GM12865 (cell line): ENCODE measurements at regions not wholly inside any gene's neighbourhood (a gene's known extent, or its start where the extent isn't known, plus 50 kb on each side); places are given as distances from the start of the nearest gene placed in this dataset.

ENCODE experiments used
- DNase-seq: peaks from one replicate; pipeline ENCODE4 v3.0.0; 2010; ENCODE audit warnings: low read depth
- H3K4me3 ChIP-seq: 2 replicates; pipeline ENCODE4 v1.5.1; 2011; ENCODE audit warnings: mild to moderate bottlenecking, low read depth, low read length, control low read depth
- TF ChIP-seq, protein P1 (sequence below): IDR thresholded peaks from 2 replicates; pipeline ENCODE4 v1.5.1; 2011; ENCODE audit warnings: low read length, control low read depth, low read depth, inconsistent platforms; ENCODE audit not compliant: insufficient read depth; ENCODE audit errors: missing control alignments

DNA sequence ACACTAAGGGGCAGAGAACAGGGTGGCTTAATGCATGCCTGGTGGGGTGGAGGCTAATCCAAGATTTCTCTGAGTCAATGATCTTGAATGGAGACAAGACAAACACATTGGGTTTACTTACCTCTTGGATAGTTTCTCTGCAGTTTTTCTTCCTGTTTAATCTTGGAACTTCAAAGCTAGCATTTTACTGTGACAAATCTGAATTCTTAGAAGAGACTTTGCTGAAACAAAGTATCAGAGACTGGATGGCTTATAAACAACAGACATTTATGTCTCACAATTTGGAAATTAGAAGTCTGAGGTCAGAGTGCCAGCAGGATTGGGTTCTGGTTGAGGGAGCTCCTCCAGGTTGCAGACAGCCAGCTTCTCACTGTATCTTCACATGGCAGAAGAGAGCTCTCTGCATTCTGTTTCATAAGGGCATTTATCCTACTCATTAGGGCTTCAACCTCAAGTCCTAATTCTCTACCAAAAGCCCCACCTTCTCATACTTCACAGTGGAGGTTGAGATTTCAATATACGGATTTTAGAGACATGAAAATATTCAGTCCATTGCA, 921.8 kb downstream of the VRK1 start:
- TF ChIP-seq, protein P1, sequence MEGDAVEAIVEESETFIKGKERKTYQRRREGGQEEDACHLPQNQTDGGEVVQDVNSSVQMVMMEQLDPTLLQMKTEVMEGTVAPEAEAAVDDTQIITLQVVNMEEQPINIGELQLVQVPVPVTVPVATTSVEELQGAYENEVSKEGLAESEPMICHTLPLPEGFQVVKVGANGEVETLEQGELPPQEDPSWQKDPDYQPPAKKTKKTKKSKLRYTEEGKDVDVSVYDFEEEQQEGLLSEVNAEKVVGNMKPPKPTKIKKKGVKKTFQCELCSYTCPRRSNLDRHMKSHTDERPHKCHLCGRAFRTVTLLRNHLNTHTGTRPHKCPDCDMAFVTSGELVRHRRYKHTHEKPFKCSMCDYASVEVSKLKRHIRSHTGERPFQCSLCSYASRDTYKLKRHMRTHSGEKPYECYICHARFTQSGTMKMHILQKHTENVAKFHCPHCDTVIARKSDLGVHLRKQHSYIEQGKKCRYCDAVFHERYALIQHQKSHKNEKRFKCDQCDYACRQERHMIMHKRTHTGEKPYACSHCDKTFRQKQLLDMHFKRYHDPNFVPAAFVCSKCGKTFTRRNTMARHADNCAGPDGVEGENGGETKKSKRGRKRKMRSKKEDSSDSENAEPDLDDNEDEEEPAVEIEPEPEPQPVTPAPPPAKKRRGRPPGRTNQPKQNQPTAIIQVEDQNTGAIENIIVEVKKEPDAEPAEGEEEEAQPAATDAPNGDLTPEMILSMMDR, result no peak
- no peak overlapping the region for H3K4me3 ChIP-seq
- no peak for DNase-seq

DNA sequence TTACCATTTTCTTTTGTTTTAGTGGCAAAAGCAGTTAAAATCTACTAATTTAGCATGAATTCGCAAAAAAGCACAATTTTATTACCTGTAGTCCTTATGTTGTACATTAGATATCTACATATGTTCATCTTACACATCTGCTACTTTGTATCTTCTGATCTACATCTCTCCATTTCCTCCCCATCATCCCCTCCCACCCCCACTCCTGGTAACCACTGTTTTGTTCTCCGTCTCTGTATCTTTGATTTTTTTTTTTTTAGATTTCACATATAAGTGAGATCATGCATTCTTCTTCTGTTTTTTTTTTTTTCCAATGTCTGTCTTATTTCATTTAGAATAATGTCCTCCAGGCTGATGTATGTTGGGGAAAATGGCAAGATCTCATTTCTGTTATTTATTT, 922.7 kb downstream of the VRK1 start:
- H3K4me3 ChIP-seq, result no peak overlapping the region
- no peak for DNase-seq
- TF ChIP-seq, protein P1, result no peak

DNA sequence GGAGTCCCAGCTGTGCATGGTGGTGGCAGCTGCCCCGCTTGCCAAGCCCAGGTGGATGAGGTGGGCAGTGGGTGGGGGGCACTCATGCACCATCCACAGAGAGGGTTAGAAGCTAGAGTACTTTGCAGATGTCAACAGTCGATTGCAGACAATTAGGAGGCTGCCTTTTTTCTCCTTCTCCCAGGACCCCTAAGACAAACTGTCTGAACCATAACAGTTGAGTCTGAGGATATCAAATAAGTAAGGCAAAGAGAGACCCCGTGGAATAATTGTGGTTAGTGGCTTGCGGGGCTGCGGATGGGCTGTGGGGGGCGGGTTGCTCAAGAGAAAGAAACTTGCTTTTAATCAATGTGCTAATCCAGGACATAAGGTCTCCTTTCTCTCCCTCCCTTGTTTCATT, 926.2 kb downstream of the VRK1 start:
- H3K4me3 ChIP-seq, result no peak overlapping the region
- TF ChIP-seq, protein P1, result no peak
- DNase-seq, result no peak

DNA sequence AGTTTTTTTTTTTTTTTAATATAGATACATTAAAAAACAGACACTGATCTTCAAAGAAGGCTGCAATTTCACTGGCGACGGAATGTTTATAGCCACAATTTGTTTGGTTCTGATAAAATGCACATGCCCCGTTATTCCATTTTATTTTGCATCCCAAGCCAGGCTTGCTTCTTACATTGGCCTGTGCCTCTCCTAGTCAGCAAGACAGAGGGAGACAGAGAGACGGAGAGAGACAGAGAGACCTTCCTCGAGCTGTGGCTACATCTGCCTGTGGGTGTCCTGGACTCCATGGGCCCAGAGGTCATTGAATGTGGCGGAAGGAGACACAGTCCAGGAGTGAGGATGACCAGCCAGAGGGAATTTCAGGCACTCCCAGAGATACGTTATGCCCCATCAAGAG, 926.6 kb downstream of the VRK1 start:
- TF ChIP-seq, protein P1, result no peak
- H3K4me3 ChIP-seq, result peak overlapping the region; percentile 20; the same call in 1 of the 2 replicates
- DNase-seq, result no peak

DNA sequence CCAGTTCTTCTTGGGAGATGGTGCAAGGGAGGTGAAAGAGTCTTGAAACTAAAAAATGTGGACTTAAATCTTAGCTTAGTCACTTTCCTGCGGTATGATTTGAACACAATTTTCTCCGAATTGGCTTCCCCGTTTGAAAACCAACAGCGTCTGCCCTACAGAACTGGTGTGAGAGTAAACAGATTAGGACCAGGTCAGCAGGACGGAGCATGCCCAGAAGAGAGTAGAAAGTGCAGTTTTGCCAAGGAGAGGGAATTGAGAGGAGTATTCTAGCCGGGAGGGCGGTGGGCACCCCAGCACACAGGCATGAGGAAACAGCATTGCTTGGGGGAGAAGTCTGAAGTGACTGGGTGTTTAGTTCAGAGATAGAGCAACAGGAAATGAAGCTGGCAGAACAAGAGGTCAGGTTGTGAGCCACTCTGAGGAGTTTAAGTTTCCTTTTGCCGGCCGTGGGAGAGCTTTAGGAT, 927.1 kb downstream of the VRK1 start:
- peak; percentile 54 for DNase-seq
- TF ChIP-seq, protein P1, result no peak
- peak overlapping the region; percentile 20 for H3K4me3 ChIP-seq

DNA sequence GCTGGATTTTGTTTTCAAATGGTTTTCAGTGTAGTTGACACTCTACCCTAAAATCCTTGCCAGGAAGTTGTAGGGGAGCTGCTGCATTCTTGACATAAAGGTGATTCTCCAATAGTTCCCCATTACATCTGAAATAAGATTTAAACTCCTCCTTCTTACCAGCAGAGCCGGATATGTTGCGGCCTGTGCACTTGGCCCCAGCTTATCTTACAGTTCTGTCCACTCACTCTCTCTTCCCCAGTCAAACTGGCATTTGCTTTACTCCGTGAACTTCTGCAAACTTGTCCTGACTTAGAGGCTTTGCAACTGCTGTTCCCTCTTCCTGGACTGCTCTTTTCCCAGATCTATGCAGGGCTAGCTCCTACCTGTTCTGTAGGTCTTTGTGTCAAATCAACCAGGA, 929.5 kb downstream of the VRK1 start:
- DNase-seq, result peak; percentile 42
- TF ChIP-seq, protein P1, result no peak
- H3K4me3 ChIP-seq, result no peak overlapping the region

DNA sequence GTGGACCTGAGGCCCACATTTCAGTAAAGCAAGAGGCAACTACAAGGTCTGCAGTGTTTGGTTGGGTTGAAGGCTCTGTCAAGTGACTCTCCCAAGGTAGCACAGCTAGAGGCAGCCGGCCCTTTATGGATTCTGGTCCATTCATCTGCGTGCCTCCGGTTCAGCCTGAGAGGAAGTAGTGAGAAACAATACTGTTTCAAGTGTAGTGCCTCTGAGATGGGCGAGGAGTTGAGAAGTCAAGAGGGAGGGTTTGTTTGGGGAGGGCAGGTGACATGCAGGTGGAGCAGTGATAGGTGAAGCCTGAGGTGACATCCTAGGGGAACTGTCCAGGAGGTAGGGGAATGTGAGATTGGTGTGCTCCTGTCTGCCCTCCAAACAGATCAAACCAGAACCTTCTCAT, 933.5 kb downstream of the VRK1 start:
- no peak for DNase-seq
- TF ChIP-seq, protein P1, result no peak

More for the DNA sequence above, 933.5 kb downstream of the VRK1 start:
- no peak overlapping the region for H3K4me3 ChIP-seq
